ENCODE measurements at regions not wholly inside any gene's neighbourhood (a gene's known extent, or its start where the extent isn't known, plus 50 kb on each side); places are given as distances from the start of the nearest gene placed in this dataset.

GRCh38 chr6:146984251-146984924, 219.8 kb upstream of the STXBP5 start (continued):
- TF ChIP-seq TIGD3 (CRISPR knock-in tag; IDR thresholded peaks at IDR 0.05; ENCODE audit: borderline replicate concordance) (no peak), NR2F2 (IDR thresholded peaks at IDR 0.05; ENCODE audit: borderline replicate concordance, low read depth) (no peak; the same call in 1 of the 2 replicates), ZNF589 (CRISPR knock-in tag; conservative IDR thresholded peaks at IDR 0.05) (no peak), ZNF101 (CRISPR knock-in tag; IDR thresholded peaks at IDR 0.05; ENCODE audit: borderline replicate concordance, low read depth) (no peak), U2AF2 (IDR thresholded peaks at IDR 0.05; ENCODE audit: low read depth, low read length) (no peak), ZNF33A (CRISPR knock-in tag; IDR thresholded peaks at IDR 0.05; ENCODE audit: borderline replicate concordance) (no peak), SOX5 (CRISPR knock-in tag; IDR thresholded peaks at IDR 0.05; ENCODE audit: borderline replicate concordance) (peak; percentile 95), ZSCAN22 (CRISPR knock-in tag; IDR thresholded peaks at IDR 0.05) (no peak), NR2C2 (CRISPR knock-in tag; IDR thresholded peaks at IDR 0.05; ENCODE audit: borderline replicate concordance) (no peak), POLR2G (IDR thresholded peaks at IDR 0.05; ENCODE audit: low read depth, low read length) (0 out of 2 replicates have a peak, but pooled peaks have one; percentile 35), MTERF4 (CRISPR knock-in tag; IDR thresholded peaks at IDR 0.05) (no peak), PRDM10 (CRISPR knock-in tag; IDR thresholded peaks at IDR 0.05; ENCODE audit: low read depth) (no peak), PITX1 (CRISPR knock-in tag; IDR thresholded peaks at IDR 0.05) (no peak; the same call in 1 of the 2 replicates), PTBP1 (IDR thresholded peaks at IDR 0.05; ENCODE audit: low read depth, low read length, poor library complexity, severe bottlenecking) (no peak), SP140L (CRISPR knock-in tag; IDR thresholded peaks at IDR 0.05; ENCODE audit: borderline replicate concordance) (no peak), RAD51 (IDR thresholded peaks at IDR 0.05; ENCODE audit: borderline replicate concordance) (no peak), ZNF768 (CRISPR knock-in tag; IDR thresholded peaks at IDR 0.05) (no peak; the same call in 1 of the 2 replicates), ZNF142 (CRISPR knock-in tag; IDR thresholded peaks at IDR 0.05) (0 out of 2 replicates have a peak, but pooled peaks have one; percentile 11)
